AG09319 (cell line): ENCODE measurements at regions not wholly inside any gene's neighbourhood (a gene's known extent, or its start where the extent isn't known, plus 50 kb on each side); places are given as distances from the start of the nearest gene placed in this dataset.

Source experiments
- DNase-seq: peaks from one replicate; pipeline ENCODE4 v3.0.0-alpha.2; 2010; ENCODE audit warnings: low read depth; ENCODE audit errors: extremely low read depth
- TF ChIP-seq, protein P1 (sequence below): IDR thresholded peaks from 2 replicates; pipeline ENCODE4 v1.5.1; 2011; ENCODE audit warnings: low read depth, mild to moderate bottlenecking, inconsistent platforms, low read length, moderate library complexity

DNA sequence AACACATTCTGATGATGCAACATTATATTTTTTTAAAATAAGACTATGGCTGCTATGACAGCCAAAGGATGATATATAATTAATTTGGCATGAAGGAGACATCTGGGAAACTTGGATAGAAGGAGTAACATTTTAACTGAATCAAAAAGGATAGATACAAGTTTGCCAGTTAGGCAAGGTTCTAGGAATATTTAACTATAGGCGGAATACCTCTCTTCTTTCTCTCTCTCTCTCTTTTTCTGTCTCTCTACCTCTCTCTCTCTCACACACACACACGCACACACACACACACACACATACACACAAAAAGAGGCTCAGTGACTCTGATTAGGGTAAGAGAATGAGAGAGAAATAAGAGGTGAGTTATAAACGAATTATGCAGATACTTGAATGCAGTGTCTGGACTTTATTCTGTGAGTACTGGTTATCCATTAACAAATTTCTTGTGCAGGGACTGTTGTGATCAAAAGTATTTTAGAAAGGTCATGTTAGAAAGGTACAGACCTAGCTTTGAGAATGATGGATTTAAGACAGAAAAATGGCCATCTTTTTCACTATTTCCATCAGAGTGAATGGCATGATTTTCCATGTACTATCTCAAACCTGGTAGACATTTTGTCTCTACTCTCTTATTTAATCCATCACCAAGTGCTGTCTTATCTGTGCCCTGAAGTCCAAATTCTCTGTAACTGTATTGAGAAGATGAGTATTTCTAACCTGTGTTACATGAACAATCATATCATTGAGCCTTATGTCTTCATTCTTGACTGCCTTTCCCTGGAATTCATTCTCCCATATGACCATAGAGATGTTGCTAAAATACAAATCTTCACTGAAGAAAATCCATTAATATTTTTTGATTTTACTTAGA lies 1106.9 kb upstream of the ADGRL4 start:
- no peak for DNase-seq
- TF ChIP-seq, protein P1, sequence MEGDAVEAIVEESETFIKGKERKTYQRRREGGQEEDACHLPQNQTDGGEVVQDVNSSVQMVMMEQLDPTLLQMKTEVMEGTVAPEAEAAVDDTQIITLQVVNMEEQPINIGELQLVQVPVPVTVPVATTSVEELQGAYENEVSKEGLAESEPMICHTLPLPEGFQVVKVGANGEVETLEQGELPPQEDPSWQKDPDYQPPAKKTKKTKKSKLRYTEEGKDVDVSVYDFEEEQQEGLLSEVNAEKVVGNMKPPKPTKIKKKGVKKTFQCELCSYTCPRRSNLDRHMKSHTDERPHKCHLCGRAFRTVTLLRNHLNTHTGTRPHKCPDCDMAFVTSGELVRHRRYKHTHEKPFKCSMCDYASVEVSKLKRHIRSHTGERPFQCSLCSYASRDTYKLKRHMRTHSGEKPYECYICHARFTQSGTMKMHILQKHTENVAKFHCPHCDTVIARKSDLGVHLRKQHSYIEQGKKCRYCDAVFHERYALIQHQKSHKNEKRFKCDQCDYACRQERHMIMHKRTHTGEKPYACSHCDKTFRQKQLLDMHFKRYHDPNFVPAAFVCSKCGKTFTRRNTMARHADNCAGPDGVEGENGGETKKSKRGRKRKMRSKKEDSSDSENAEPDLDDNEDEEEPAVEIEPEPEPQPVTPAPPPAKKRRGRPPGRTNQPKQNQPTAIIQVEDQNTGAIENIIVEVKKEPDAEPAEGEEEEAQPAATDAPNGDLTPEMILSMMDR: no peak

GRCh38 chr1:80101159-80101558 lies 1094.6 kb upstream of the ADGRL4 start:
- no peak for DNase-seq
- TF ChIP-seq, protein P1: no peak

DNA sequence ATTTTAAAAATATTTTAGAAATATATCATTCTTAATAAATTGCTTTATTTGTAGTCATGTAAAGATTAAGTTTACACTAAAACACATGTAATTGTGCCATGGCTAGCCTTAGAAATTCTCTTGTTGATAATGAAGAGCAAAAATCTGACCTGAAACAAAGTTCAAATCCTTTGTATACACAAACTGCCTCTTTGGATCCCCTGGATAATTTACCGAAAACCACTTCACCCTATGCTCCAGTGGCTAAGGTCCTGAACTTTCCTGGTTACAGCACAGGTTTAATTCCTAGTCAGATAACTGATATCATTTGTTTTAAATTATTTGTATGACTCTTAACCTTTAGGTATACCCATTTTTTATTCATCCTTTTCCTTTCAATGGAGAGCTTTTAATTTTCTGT lies 1093.2 kb upstream of the ADGRL4 start:
- TF ChIP-seq, protein P1: no peak
- no peak for DNase-seq

DNA sequence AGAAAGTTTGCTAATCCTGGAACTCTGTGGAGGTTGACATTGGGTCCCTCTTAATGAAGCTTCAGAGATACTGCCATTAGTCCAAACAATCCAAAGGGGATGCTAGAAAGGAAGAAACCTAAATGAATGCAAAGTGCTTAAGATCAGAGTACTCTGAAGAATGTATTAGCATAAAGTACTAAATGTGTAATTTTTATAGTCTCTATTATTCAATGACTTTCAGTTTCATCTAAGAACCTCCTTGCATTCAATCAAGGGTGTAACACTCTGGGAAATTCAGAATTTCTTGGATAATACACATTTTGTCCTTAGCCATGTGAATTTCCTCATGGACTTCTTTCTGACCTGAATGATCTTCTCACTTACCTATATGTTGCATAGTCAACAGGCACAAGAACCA lies 1078.5 kb upstream of the ADGRL4 start:
- TF ChIP-seq, protein P1: no peak
- DNase-seq: no peak

DNA sequence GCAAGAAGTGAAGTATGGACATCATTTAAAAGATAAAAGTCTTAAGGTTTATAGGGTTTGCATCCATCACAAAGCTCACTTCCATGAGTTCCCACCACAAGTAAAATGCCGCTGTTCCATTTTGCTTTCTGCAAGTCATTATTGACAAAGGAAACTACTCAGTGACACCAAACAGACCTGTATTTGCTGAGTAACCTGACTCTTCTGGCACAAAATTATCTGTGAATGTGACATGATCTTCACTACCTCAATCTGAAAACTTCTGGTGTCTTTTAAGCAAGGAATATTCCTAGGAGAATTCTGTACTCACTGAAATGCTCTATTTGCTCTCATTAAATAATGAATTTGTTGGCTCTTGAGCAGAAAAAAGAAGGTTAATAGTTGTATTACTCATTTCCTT lies 1077.4 kb upstream of the ADGRL4 start:
- TF ChIP-seq, protein P1: no peak
- DNase-seq: no peak

- TF ChIP-seq, protein P1: no peak
- no peak for DNase-seq
Measured at GRCh38 chr1:80076469-80076868, 1069.9 kb upstream of the ADGRL4 start.

- TF ChIP-seq, protein P1: no peak
- no peak for DNase-seq
Measured at GRCh38 chr1:80075351-80075750, 1068.8 kb upstream of the ADGRL4 start.
